ENCODE measurements at regions not wholly inside any gene's neighbourhood (a gene's known extent, or its start where the extent isn't known, plus 50 kb on each side); places are given as distances from the start of the nearest gene placed in this dataset.
"Not testable (repeated sequence)": the region's sequence is repeated elsewhere in the genome, so short reads cannot be mapped to it uniquely, and the experiment has no call there.

GRCh38 chr16:18263046-18263445 is 73.5 kb downstream of the NPIPA8 start:
- not testable (repeated sequence) for DNase-seq

GRCh38 chr16:18261848-18262247 is 74.7 kb downstream of the NPIPA8 start:
- DNase-seq, result not testable (repeated sequence)

- not testable (repeated sequence) for DNase-seq
These were observed 76.9 kb downstream of the NPIPA8 start for GRCh38 chr16:18259496-18260176.

- not testable (repeated sequence) for DNase-seq
These were observed 83.6 kb downstream of the NPIPA8 start for GRCh38 chr16:18252943-18253342.

GRCh38 chr16:18230505-18230904 is 106.0 kb downstream of the NPIPA8 start:
- DNase-seq, result not testable (repeated sequence)

GRCh38 chr16:18222054-18223009 is 114.2 kb downstream of the NPIPA8 start:
- not testable (repeated sequence) for DNase-seq

GRCh38 chr16:18217741-18218140 is 118.8 kb downstream of the NPIPA8 start:
- DNase-seq, result not testable (repeated sequence)

- DNase-seq, result not testable (repeated sequence)
These were observed 119.7 kb downstream of the NPIPA8 start for GRCh38 chr16:18216814-18217213.

GRCh38 chr16:18213810-18214209 is 122.7 kb downstream of the NPIPA8 start:
- DNase-seq, result not testable (repeated sequence)

- DNase-seq, result not testable (repeated sequence)
These were observed 125.0 kb downstream of the NPIPA8 start for GRCh38 chr16:18211505-18211904.

GRCh38 chr16:18204786-18205185 is 131.8 kb downstream of the NPIPA8 start:
- DNase-seq, result not testable (repeated sequence)

- not testable (repeated sequence) for DNase-seq
These were observed 132.2 kb downstream of the NPIPA8 start for GRCh38 chr16:18204309-18204708.

GRCh38 chr16:18201511-18201910 is 135.0 kb downstream of the NPIPA8 start:
- not testable (repeated sequence) for DNase-seq

- not testable (repeated sequence) for DNase-seq
These were observed 144.1 kb downstream of the NPIPA8 start for GRCh38 chr16:18192389-18192788.

- not testable (repeated sequence) for DNase-seq
These were observed 146.4 kb downstream of the NPIPA8 start for GRCh38 chr16:18190179-18190578.

- DNase-seq, result not testable (repeated sequence)
These were observed 151.8 kb downstream of the NPIPA8 start for GRCh38 chr16:18184755-18185154.

GRCh38 chr16:18181028-18181427 is 155.5 kb downstream of the NPIPA8 start:
- DNase-seq, result not testable (repeated sequence)

- not testable (repeated sequence) for DNase-seq
These were observed 162.5 kb downstream of the NPIPA8 start for GRCh38 chr16:18173945-18174497.

- DNase-seq, result not testable (repeated sequence)
These were observed 174.2 kb downstream of the NPIPA8 start for GRCh38 chr16:18162293-18162692.

- DNase-seq, result not testable (repeated sequence)
These were observed 175.3 kb downstream of the NPIPA8 start for GRCh38 chr16:18161224-18161623.

GRCh38 chr16:18159185-18159584 is 177.4 kb downstream of the NPIPA8 start:
- DNase-seq, result not testable (repeated sequence)

- not testable (repeated sequence) for DNase-seq
These were observed 178.7 kb downstream of the NPIPA8 start for GRCh38 chr16:18157854-18158253.

- not testable (repeated sequence) for DNase-seq
These were observed 183.7 kb downstream of the NPIPA8 start for GRCh38 chr16:18152832-18153231.
